ENCODE measurements at regions not wholly inside any gene's neighbourhood (a gene's known extent, or its start where the extent isn't known, plus 50 kb on each side); places are given as distances from the start of the nearest gene placed in this dataset.

GRCh38 chr2:149873936-149874335 is 286.4 kb upstream of the MMADHC start:
- intact Hi-C loops (cut with micrococcal nuclease; ENCODE audit: unreplicated experiment) = no loop called here
- CTCF ChIA-PET = no interaction called here
- no peak for DNase-seq
- no peak overlapping the region for H3K4me3 Mint-ChIP-seq (ENCODE audit: low read depth, unreplicated experiment)
- no peak overlapping the region for H3K27ac Mint-ChIP-seq (ENCODE audit: unreplicated experiment)
- no peaks in the 10 kb centered on the region for H3K27me3 Mint-ChIP-seq (ENCODE audit: unreplicated experiment)
- peaks cover 40% of the 10 kb centered on the region for H3K4me1 Mint-ChIP-seq (ENCODE audit: low read depth, unreplicated experiment)
- no peaks in the 10 kb centered on the region for H3K9me3 Mint-ChIP-seq (ENCODE audit: low read depth, unreplicated experiment)
- no peak for TF ChIP-seq CTCF (IDR thresholded peaks at IDR 0.05; ENCODE audit: unreplicated experiment)
- H3K36me3 Mint-ChIP-seq (ENCODE audit: insufficient read depth, unreplicated experiment) = peaks cover 6% of the 10 kb centered on the region
- no TSS peak for BruUV-seq (replicated peaks)

- Mint-ChIP-seq H3K27me3 (ENCODE audit: unreplicated experiment) (no peaks in the 10 kb centered on the region), H3K4me3 (ENCODE audit: low read depth, unreplicated experiment) (no peak overlapping the region), H3K4me1 (ENCODE audit: low read depth, unreplicated experiment) (peaks cover 30% of the 10 kb centered on the region), H3K9me3 (ENCODE audit: low read depth, unreplicated experiment) (no peaks in the 10 kb centered on the region), H3K36me3 (ENCODE audit: insufficient read depth, unreplicated experiment) (peaks cover under 1% of the 10 kb centered on the region), H3K27ac (ENCODE audit: unreplicated experiment) (no peak overlapping the region)
- CTCF ChIA-PET = no interaction called here
- no peak for TF ChIP-seq CTCF (IDR thresholded peaks at IDR 0.05; ENCODE audit: unreplicated experiment)
- DNase-seq = no peak
- intact Hi-C loops (cut with micrococcal nuclease; ENCODE audit: unreplicated experiment) = no loop called here
- no TSS peak for BruUV-seq (replicated peaks)
Observed at GRCh38 chr2:149872638-149873150, 285.1 kb upstream of the MMADHC start.

GRCh38 chr2:149872041-149872440 is 284.5 kb upstream of the MMADHC start:
- Mint-ChIP-seq H3K9me3 (ENCODE audit: low read depth, unreplicated experiment) (no peaks in the 10 kb centered on the region), H3K4me1 (ENCODE audit: low read depth, unreplicated experiment) (peaks cover 24% of the 10 kb centered on the region), H3K27me3 (ENCODE audit: unreplicated experiment) (no peaks in the 10 kb centered on the region), H3K36me3 (ENCODE audit: insufficient read depth, unreplicated experiment) (no peaks in the 10 kb centered on the region), H3K4me3 (ENCODE audit: low read depth, unreplicated experiment) (no peak overlapping the region), H3K27ac (ENCODE audit: unreplicated experiment) (no peak overlapping the region)
- no TSS peak for BruUV-seq (replicated peaks)
- no peak for TF ChIP-seq CTCF (IDR thresholded peaks at IDR 0.05; ENCODE audit: unreplicated experiment)
- DNase-seq = no peak
- CTCF ChIA-PET = no interaction called here
- intact Hi-C loops (cut with micrococcal nuclease; ENCODE audit: unreplicated experiment) = no loop called here

- H3K27ac Mint-ChIP-seq (ENCODE audit: unreplicated experiment) = no peak overlapping the region
- H3K4me3 Mint-ChIP-seq (ENCODE audit: low read depth, unreplicated experiment) = no peak overlapping the region
- no TSS peak for BruUV-seq (replicated peaks)
- DNase-seq = no peak
- H3K9me3 Mint-ChIP-seq (ENCODE audit: low read depth, unreplicated experiment) = no peaks in the 10 kb centered on the region
- H3K4me1 Mint-ChIP-seq (ENCODE audit: low read depth, unreplicated experiment) = peaks cover 16% of the 10 kb centered on the region
- intact Hi-C loops (cut with micrococcal nuclease; ENCODE audit: unreplicated experiment) = no loop called here
- no peaks in the 10 kb centered on the region for H3K27me3 Mint-ChIP-seq (ENCODE audit: unreplicated experiment)
- CTCF ChIA-PET = no interaction called here
- H3K36me3 Mint-ChIP-seq (ENCODE audit: insufficient read depth, unreplicated experiment) = no peaks in the 10 kb centered on the region
- no peak for TF ChIP-seq CTCF (IDR thresholded peaks at IDR 0.05; ENCODE audit: unreplicated experiment)
Observed at GRCh38 chr2:149871091-149871885, 283.7 kb upstream of the MMADHC start.

Measured in Calu3 (cell line).